HG02610 (cell line): ENCODE measurements at regions not wholly inside any gene's neighbourhood (a gene's known extent, or its start where the extent isn't known, plus 50 kb on each side); places are given as distances from the start of the nearest gene placed in this dataset.
"Not testable (repeated sequence)": the region's sequence is repeated elsewhere in the genome, so short reads cannot be mapped to it uniquely, and the experiment has no call there.

Experiments used
- ATAC-seq: cut with Tn5 transposase; IDR thresholded peaks from one replicate; pipeline ENCODE4 v1.9.1; 2021; ENCODE audit warnings: mild to moderate bottlenecking, moderate library complexity; ENCODE audit not compliant: unreplicated experiment

DNA sequence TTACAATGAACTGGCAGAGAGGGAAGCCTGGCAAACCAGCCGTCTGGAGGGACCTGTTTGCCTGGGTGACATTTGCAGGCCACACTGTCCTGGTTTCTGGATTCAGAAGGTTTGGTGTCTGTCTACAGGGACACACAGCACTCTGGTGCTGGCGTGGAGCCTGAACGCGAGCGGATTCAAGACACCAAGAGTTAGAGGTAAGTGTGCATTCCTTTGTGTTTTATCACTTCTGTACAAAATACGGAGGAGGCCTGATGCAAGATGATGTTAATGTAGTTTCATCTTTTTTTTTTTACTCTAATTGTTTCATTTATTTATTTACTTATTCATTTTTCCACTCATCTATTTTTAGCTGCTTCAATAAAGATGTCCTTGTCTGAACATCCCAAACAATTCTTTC lies 485.3 kb upstream of the ADARB2 start:
- no peak for ATAC-seq

DNA sequence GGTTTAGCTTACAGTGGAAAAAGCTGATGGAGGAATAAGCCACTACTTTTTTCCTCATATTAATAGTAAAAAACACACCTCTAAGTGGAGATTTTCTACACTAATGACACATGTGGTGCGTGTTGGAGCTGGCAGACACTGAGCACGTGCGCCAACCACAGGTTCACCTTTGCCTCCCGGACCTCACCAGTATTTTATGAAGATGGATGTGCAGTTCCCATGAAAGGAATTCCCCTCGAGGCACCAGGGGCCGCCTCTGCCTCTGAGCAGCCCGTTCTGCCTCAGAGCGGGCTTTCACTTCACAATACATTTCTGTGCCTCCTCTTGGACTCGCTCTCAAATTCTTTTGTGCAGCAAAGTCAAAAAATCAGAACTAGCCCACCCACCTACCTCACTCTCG lies 477.5 kb upstream of the ADARB2 start:
- ATAC-seq, result no peak

GRCh38 chr10:2214092-2214491 lies 476.8 kb upstream of the ADARB2 start:
- ATAC-seq, result no peak

GRCh38 chr10:2212244-2212834 lies 475.0 kb upstream of the ADARB2 start:
- no peak for ATAC-seq

GRCh38 chr10:2210088-2210487 lies 472.8 kb upstream of the ADARB2 start:
- ATAC-seq, result no peak

DNA sequence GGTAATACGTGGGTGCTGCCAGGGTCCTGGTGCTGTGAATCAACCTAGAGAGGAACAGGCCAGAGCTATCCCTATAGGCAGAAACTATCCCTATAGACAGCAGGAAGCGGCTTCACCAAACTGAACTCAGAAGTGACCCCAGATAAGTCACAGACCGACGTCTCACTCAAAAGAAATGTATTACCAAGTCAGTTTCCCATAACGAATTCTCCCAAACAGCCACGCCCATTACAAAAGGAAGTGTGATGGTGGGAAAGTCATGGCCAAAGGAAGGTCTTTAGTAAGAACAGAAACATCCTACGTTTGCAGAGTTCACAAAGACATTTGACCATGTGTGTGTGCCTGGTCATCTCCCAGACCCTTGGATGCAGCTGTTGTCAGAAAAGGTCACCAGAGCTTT lies 470.8 kb upstream of the ADARB2 start:
- ATAC-seq, result no peak

DNA sequence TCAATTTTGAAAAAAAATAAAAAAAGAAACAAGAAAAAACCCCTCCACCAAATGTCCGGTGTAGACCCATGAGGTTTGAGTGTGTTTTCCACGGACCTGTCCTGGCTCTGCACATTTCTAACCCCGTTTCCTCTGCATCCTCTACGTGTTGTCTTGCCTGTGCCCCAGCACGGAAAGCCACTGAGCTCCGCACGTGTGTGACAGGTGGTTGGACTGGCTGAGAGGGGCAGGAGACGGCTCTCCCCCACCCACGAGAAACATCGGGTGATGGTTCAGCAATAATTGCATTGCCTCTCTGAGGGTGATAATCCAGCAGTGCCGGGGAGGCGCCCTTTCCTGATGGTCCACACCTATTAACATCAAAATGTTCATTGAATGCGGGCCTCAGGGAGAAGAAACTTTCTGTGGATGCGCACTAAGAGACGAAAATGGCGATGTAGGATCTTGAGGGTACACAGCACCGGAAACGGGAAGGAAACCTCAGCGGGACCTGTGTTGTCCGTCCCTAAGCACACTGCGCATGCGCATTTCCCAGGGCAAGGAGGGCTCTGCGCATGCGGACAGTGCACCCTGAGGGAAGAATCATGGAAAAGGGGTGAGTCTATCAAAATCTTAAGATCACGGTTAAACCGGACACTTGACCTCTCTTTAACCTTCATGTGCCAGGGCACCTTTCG lies 470.1 kb upstream of the ADARB2 start:
- no peak for ATAC-seq

GRCh38 chr10:2205406-2205805 lies 468.1 kb upstream of the ADARB2 start:
- ATAC-seq, result no peak

DNA sequence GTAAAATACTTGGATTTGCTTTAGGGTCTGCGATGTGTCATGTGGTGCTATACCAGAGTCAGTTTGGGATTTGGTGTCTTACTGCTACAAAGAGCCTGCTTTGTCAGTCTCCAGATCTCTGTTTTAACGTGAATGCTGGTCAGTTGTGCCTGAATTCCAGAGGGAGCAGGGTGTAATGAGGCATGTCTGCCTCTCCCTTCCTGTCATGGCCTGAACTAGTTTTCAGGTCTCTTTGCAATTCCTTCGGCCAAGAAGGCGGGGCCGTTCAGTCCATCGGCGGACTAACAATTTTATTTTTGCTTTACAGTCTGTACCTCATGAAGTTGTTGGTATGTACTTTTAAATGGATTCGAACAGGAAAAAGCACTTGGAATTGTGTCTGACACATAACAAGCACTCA lies 465.1 kb upstream of the ADARB2 start:
- ATAC-seq, result no peak

DNA sequence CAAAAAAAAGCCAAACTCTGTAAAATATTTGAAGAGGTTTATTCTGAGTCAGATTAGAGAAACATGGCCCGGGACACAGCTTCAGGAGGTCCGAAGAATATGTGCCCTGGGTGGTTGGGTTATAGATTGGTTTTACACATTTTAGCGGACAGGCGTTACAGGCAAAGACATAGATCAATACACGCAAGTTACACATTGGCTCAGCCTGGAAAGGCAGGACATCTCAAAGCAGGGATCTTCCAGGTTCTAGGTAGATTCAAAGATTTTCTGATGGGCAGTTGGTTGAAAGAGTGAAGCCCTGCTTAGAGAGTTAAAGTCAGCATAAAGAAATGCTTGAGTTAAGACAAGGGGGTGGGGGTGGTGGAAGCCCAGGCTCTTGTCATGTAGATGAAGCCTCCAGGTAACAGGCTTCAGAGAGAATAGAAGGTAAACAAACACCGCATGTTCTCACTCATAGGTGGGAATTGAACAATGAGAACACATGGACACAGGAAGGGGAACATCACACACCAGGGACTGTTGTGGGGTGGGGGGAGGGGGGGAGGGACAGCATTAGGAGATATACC lies 464.3 kb upstream of the ADARB2 start:
- ATAC-seq, result no peak

GRCh38 chr10:2197663-2198062 lies 460.3 kb upstream of the ADARB2 start:
- ATAC-seq, result no peak

DNA sequence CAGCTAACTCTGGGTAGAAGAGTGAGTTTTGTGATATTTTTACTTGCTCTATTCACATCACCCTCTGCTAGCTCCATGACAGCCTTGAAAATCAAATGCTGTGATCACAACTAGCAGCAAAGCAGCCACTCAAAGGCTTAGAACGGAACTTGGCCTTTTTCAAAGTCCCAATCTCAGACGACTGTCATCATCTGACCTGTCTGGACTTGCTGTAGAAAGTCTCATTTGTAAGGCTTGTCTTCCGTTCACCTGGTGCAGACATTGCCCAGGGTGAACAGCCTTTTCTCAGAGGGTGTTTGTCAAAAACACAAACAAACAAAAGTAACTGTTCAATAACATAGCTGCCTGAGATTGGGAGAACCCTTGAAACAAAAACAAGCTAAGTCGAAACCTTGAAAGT lies 458.9 kb upstream of the ADARB2 start:
- no peak for ATAC-seq

DNA sequence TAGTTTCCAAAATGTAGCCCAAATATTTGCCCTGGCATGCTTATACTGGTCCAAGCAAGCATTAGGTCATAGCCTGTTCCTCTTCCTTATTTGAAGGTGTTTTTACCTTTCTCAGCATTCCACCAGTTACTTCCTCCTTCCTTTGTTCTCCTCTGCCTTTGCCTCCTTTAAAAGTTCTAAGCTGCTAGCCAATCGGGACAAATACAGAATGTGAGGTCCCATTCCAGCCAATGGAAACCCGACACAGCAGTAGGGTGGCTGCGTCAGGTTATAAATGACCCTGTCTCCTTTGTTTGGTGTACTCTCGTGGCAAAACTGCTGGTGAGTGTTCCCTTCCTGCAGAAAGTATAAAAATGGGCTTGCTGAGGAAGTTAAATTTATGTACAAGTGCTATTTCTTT lies 452.0 kb upstream of the ADARB2 start:
- not testable (repeated sequence) for ATAC-seq

DNA sequence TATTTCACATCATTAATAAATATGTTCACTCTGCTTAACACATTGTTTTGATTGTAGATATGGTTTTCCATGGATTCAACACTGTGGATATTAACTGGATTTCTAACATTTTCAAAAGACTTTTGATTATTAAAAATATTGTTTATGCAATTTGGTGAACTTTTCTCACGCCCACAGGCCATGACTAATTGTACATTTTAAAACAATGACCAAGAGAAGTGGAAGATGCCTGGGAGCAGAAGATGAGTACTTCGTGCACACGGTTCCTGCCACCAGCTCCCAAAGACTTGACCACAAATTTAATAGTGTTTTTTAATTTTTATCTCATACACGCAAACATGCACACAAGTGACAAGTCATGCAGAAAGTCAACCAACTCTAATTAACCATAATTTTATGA lies 451.0 kb upstream of the ADARB2 start:
- no peak for ATAC-seq

- ATAC-seq, result no peak
Observed at GRCh38 chr10:2173327-2173726, 436.0 kb upstream of the ADARB2 start.

DNA sequence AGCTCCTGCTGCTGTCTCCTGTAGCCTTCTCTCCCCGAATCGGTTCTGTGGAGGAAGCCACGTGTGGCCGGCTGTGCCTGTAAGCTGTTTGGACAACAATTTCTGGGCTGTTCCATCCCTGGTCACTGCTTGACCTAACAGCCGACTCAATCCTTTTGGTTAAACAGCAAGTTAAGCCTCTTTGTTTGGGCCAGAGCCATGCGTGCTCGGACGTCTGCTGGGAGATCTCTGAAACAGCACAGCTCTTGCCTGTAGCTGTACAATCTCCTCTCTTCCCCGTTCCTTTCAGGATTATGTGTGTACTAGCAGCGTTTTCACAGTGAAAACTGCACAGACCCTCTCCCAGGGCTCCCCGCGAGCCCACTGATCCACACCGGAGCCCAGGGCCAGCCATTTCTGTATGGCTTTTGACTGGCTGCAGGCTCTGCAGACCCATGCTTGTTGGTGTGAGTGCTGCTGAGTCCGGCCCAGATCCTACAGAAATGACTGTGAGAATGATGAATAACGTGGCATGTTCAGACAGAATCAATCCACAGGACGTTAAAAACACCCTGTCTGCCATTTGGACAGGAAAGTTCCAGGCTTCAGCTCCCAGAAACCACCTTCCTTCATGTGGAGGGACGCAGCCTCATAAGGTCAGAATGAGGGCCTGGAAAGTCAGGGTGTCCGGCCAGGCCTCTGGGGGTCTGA lies 428.6 kb upstream of the ADARB2 start:
- ATAC-seq, result no peak

GRCh38 chr10:2150288-2150687 lies 413.0 kb upstream of the ADARB2 start:
- no peak for ATAC-seq

DNA sequence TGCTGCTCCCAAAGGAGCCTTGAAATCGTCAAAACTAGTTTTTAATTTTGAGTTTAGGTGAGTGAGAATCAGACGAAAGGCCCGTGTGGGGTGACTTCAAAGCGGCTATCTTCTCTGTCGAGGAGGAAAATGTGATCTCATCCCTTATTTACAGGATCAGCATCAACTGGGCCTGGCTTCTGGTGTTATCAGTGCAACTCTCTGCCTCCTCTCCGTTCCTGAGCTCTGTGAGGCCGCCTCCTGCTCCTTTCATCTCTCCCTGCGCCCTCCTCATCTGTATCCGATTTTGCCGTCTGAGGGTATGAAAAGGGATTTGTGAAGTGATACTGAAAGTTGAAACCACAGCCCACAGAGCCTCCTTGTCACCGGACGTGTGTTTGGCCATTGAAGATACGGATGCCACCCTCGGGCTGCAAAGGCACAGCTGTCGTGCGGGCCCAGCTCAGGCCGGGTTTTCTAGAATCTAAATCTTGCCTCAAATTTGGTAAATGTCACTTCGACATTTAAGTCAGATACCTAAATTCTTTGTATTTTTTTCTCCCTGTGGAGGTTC lies 408.7 kb upstream of the ADARB2 start:
- no peak for ATAC-seq

DNA sequence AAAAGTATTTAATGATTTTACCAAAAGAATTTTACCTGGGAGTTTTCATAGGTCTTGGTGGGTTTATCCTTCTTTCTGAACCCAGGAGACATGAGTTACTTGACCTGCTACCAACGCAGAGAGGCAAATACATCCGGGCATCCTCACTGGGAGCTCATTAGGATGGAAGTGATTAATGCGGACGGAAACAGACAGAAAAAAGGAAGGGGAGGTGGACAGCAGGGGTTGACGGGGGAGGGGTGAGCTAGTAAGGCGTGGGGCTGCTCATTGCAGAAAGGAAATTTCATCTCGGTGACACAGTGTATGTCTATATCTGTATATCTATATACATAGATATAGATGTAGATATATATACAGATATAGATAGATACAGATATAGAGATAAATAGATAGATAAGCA lies 408.2 kb upstream of the ADARB2 start:
- ATAC-seq, result no peak

- ATAC-seq, result no peak
Observed at GRCh38 chr10:2144584-2144983, 407.3 kb upstream of the ADARB2 start.

GRCh38 chr10:2143213-2143835 lies 406.0 kb upstream of the ADARB2 start:
- ATAC-seq, result no peak
